ENCODE measurements at regions not wholly inside any gene's neighbourhood (a gene's known extent, or its start where the extent isn't known, plus 50 kb on each side); places are given as distances from the start of the nearest gene placed in this dataset.
"Not testable (repeated sequence)": the region's sequence is repeated elsewhere in the genome, so short reads cannot be mapped to it uniquely, and the experiment has no call there.

DNA sequence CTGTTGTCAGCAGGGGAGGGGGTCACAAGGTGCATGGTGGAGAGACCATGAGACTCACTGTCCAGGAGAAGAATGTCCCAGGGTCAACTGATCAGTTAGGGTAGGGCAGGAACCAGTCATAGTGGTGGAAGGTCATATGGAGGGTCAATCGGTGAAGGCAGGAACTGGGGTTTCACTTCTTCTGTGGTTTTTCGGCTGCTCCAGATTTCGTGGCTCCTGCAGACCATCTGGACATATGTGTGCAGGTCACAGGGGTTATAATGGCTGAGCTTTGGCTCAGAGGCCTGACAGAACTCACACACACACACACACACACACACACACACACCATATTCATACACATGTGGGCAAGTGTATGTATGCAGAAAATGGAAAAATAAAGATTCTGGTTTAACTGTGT, 502.0 kb upstream of the ROBO2 start:
- POLR2A ChIA-PET; H3K36me3 ChIP-seq (ENCODE audit: control insufficient read depth in 2 of 2, extremely low read depth in 1 of 2, insufficient read depth in 1 of 2, low read length in 1 of 2); ATAC-seq (replicated peaks in 1 of 4); DNase-seq; H3K4me3 Mint-ChIP-seq; H3K4me1 Mint-ChIP-seq; H3K4me1 ChIP-seq (ENCODE audit: control insufficient read depth in 1 of 2, extremely low read depth in 1 of 2, insufficient read depth in 2 of 2, low read length in 2 of 2); CTCF ChIA-PET; H3K9me3 ChIP-seq; H3K27me3 Mint-ChIP-seq; H3K4me3 ChIP-seq (ENCODE audit: control insufficient read depth in 1 of 2, extremely low read depth in 1 of 2, low read length in 1 of 2); H3K36me3 Mint-ChIP-seq; H3K27ac ChIP-seq (ENCODE audit: low read length); H3K27me3 ChIP-seq (replicated peaks in 1 of 2; ENCODE audit: control insufficient read depth in 2 of 2, extremely low read depth in 1 of 2, insufficient read depth in 2 of 2, low read length in 1 of 2); H3K27ac Mint-ChIP-seq: not testable (repeated sequence)
- no CpG with 5 or more reads among the region's 3 CpGs for WGBS (ENCODE audit: insufficient coverage)
- peaks cover 20 to 38% (median 28%) of the 10 kb centered on the region in 3 donors for H3K9me3 Mint-ChIP-seq

GRCh38 chr3:76547674-76548073, 492.2 kb upstream of the ROBO2 start:
- no peak overlapping the region for H3K27ac ChIP-seq (ENCODE audit: low read length)
- WGBS (ENCODE audit: insufficient coverage) = no CpG with 5 or more reads among the region's 2 CpGs
- Mint-ChIP-seq H3K4me3 (no peak overlapping the region), H3K36me3 (no peaks in the 10 kb centered on the region), H3K27me3 (no peaks in the 10 kb centered on the region), H3K27ac (no peak overlapping the region), H3K4me1 (no peaks in the 10 kb centered on the region), H3K9me3 (peaks cover 5 to 14% (median 7%) of the 10 kb centered on the region in 3 donors)
- no peaks in the 10 kb centered on the region for H3K27me3 ChIP-seq (replicated peaks in 1 of 2; ENCODE audit: control insufficient read depth in 2 of 2, extremely low read depth in 1 of 2, insufficient read depth in 2 of 2, low read length in 1 of 2)
- no peaks in the 10 kb centered on the region for H3K4me1 ChIP-seq (ENCODE audit: control insufficient read depth in 1 of 2, extremely low read depth in 1 of 2, insufficient read depth in 2 of 2, low read length in 2 of 2)
- POLR2A ChIA-PET = no interaction called here
- CTCF ChIA-PET = no interaction called here
- no peaks in the 10 kb centered on the region for H3K36me3 ChIP-seq (ENCODE audit: control insufficient read depth in 2 of 2, extremely low read depth in 1 of 2, insufficient read depth in 1 of 2, low read length in 1 of 2)
- no peak overlapping the region for H3K4me3 ChIP-seq (ENCODE audit: control insufficient read depth in 1 of 2, extremely low read depth in 1 of 2, low read length in 1 of 2)
- DNase-seq = no peak
- no peak for ATAC-seq (replicated peaks in 1 of 4)
- no peaks in the 10 kb centered on the region for H3K9me3 ChIP-seq

GRCh38 chr3:76550522-76551201, 489.2 kb upstream of the ROBO2 start:
- DNase-seq = no peak
- H3K36me3 Mint-ChIP-seq = no peaks in the 10 kb centered on the region
- peaks cover 6 to 8% (median 8%) of the 10 kb centered on the region in 3 donors for H3K9me3 Mint-ChIP-seq
- H3K27ac Mint-ChIP-seq = no peak overlapping the region
- no peaks in the 10 kb centered on the region for H3K36me3 ChIP-seq (ENCODE audit: control insufficient read depth in 2 of 2, extremely low read depth in 1 of 2, insufficient read depth in 1 of 2, low read length in 1 of 2)
- H3K9me3 ChIP-seq = no peaks in the 10 kb centered on the region
- no peaks in the 10 kb centered on the region for H3K27me3 Mint-ChIP-seq
- H3K4me1 Mint-ChIP-seq = no peaks in the 10 kb centered on the region
- H3K4me3 Mint-ChIP-seq = no peak overlapping the region
- CTCF ChIA-PET = no interaction called here
- no peaks in the 10 kb centered on the region for H3K4me1 ChIP-seq (ENCODE audit: control insufficient read depth in 1 of 2, extremely low read depth in 1 of 2, insufficient read depth in 2 of 2, low read length in 2 of 2)
- POLR2A ChIA-PET = interaction anchor here in 1 of 2 donors (0.6 kb wide), 1 partner anchor 607 kb away, joined by 3 read pairs; no protein-coding TSS in a partner anchor
- no peak overlapping the region for H3K4me3 ChIP-seq (ENCODE audit: control insufficient read depth in 1 of 2, extremely low read depth in 1 of 2, low read length in 1 of 2)
- no peak for ATAC-seq (replicated peaks in 1 of 4)
- no peaks in the 10 kb centered on the region for H3K27me3 ChIP-seq (replicated peaks in 1 of 2; ENCODE audit: control insufficient read depth in 2 of 2, extremely low read depth in 1 of 2, insufficient read depth in 2 of 2, low read length in 1 of 2)
- H3K27ac ChIP-seq (ENCODE audit: low read length) = no peak overlapping the region
- 69% methylated on average over 7 of the region's 7 CpGs for WGBS (ENCODE audit: insufficient coverage)

DNA sequence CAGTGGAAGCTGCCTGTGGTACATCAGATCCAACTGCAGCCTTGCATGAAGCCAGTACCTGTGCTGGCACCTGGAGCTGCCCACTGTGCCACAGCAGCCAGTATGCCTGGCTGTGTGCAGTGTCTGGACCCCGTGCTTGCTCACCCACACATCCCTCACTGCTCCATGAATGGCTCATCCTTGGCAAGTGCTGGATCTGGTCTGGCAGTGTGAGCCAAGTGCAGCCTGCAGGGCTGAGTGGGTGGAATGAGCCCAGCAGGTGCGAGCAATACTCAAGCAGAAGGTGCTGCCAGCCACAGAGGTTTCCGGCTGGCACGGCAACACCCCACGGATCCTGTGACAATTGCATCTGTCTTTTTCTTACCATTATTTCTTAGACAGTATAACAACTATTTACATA, 488.2 kb upstream of the ROBO2 start:
- no peaks in the 10 kb centered on the region for H3K36me3 ChIP-seq (ENCODE audit: control insufficient read depth in 2 of 2, extremely low read depth in 1 of 2, insufficient read depth in 1 of 2, low read length in 1 of 2)
- Mint-ChIP-seq H3K27ac (no peak overlapping the region), H3K36me3 (no peaks in the 10 kb centered on the region), H3K4me1 (no peaks in the 10 kb centered on the region), H3K9me3 (peaks cover 5 to 8% (median 6%) of the 10 kb centered on the region in 3 donors), H3K4me3 (no peak overlapping the region), H3K27me3 (no peaks in the 10 kb centered on the region)
- ATAC-seq (replicated peaks in 1 of 4) (no peak), DNase-seq (no peak)
- ChIA-PET POLR2A (interaction anchor here in 1 of 2 donors (0.7 kb wide), 1 partner anchor 9 kb away, joined by 3 read pairs; no protein-coding TSS in a partner anchor), CTCF (no interaction called here)
- H3K27me3 ChIP-seq (replicated peaks in 1 of 2; ENCODE audit: control insufficient read depth in 2 of 2, extremely low read depth in 1 of 2, insufficient read depth in 2 of 2, low read length in 1 of 2) = no peaks in the 10 kb centered on the region
- no peak overlapping the region for H3K27ac ChIP-seq (ENCODE audit: low read length)
- H3K4me1 ChIP-seq (ENCODE audit: control insufficient read depth in 1 of 2, extremely low read depth in 1 of 2, insufficient read depth in 2 of 2, low read length in 2 of 2) = no peaks in the 10 kb centered on the region
- 78% methylated on average over 1 of the region's 5 CpGs for WGBS (ENCODE audit: insufficient coverage)
- no peaks in the 10 kb centered on the region for H3K9me3 ChIP-seq
- no peak overlapping the region for H3K4me3 ChIP-seq (ENCODE audit: control insufficient read depth in 1 of 2, extremely low read depth in 1 of 2, low read length in 1 of 2)

DNA sequence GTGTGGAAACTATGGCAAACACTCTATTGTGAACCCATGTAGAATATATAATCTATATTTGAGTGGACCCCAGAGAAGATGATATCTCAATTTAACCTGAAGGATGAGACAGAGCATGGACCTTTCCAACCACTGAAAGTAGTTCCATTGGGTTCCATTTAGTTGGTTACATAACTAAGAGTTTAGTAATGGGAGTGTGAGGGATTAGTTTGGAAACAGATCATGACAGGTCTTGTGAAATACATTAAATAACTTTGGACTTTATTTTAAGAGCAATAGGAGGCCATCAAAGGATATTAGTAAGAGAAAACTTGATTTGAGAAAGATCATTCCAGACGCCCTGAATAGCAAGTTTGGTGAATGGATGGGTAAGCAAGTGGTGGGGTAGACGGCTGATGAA, 487.2 kb upstream of the ROBO2 start:
- POLR2A ChIA-PET = no interaction called here
- Histone ChIP-seq H3K4me3 (ENCODE audit: control insufficient read depth in 1 of 2, extremely low read depth in 1 of 2, low read length in 1 of 2) (no peak overlapping the region), H3K27ac (ENCODE audit: low read length) (no peak overlapping the region), H3K4me1 (ENCODE audit: control insufficient read depth in 1 of 2, extremely low read depth in 1 of 2, insufficient read depth in 2 of 2, low read length in 2 of 2) (no peaks in the 10 kb centered on the region), H3K27me3 (replicated peaks in 1 of 2; ENCODE audit: control insufficient read depth in 2 of 2, extremely low read depth in 1 of 2, insufficient read depth in 2 of 2, low read length in 1 of 2) (no peaks in the 10 kb centered on the region), H3K36me3 (ENCODE audit: control insufficient read depth in 2 of 2, extremely low read depth in 1 of 2, insufficient read depth in 1 of 2, low read length in 1 of 2) (no peaks in the 10 kb centered on the region), H3K9me3 (no peaks in the 10 kb centered on the region)
- no peak overlapping the region for H3K4me3 Mint-ChIP-seq
- 83% methylated on average over 1 of the region's 2 CpGs for WGBS (ENCODE audit: insufficient coverage)
- H3K9me3 Mint-ChIP-seq = peaks cover 6 to 8% (median 7%) of the 10 kb centered on the region in 3 donors
- no peaks in the 10 kb centered on the region for H3K36me3 Mint-ChIP-seq
- CTCF ChIA-PET = interaction anchor here in 1 of 2 donors (0.6 kb wide), 1 partner anchor 8 kb away, joined by 3 read pairs; no protein-coding TSS in a partner anchor
- no peak for ATAC-seq (replicated peaks in 1 of 4)
- no peak for DNase-seq
- no peaks in the 10 kb centered on the region for H3K27me3 Mint-ChIP-seq
- H3K4me1 Mint-ChIP-seq = no peaks in the 10 kb centered on the region
- H3K27ac Mint-ChIP-seq = no peak overlapping the region

DNA sequence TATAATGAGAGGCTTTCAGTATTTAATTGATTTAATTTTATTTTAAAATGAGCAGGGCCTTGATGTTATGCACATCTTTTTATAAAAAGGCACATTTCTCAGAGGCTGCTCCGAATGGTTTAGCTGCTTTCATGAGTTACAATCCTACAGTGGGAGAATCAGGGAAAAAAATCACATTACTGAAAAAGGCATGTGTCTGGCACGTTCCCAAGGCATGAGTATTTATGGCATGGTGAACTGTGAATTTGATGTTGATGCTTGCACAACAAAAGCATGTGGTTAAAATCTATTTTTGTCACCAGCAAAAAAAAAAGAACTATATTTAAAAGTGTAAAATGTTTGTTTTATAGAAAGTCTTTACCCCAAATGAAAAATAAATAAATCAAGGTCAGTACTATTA, 485.2 kb upstream of the ROBO2 start:
- Histone ChIP-seq H3K4me3 (ENCODE audit: control insufficient read depth in 1 of 2, extremely low read depth in 1 of 2, low read length in 1 of 2) (no peak overlapping the region), H3K9me3 (no peaks in the 10 kb centered on the region), H3K27ac (ENCODE audit: low read length) (no peak overlapping the region), H3K4me1 (ENCODE audit: control insufficient read depth in 1 of 2, extremely low read depth in 1 of 2, insufficient read depth in 2 of 2, low read length in 2 of 2) (no peaks in the 10 kb centered on the region), H3K36me3 (ENCODE audit: control insufficient read depth in 2 of 2, extremely low read depth in 1 of 2, insufficient read depth in 1 of 2, low read length in 1 of 2) (no peaks in the 10 kb centered on the region), H3K27me3 (replicated peaks in 1 of 2; ENCODE audit: control insufficient read depth in 2 of 2, extremely low read depth in 1 of 2, insufficient read depth in 2 of 2, low read length in 1 of 2) (no peaks in the 10 kb centered on the region)
- Mint-ChIP-seq H3K27me3 (no peaks in the 10 kb centered on the region), H3K36me3 (no peaks in the 10 kb centered on the region), H3K4me3 (no peak overlapping the region), H3K4me1 (no peaks in the 10 kb centered on the region), H3K27ac (no peak overlapping the region), H3K9me3 (peaks cover 4 to 10% (median 7%) of the 10 kb centered on the region in 3 donors)
- POLR2A ChIA-PET = no interaction called here
- ATAC-seq (replicated peaks in 1 of 4) (no peak), DNase-seq (no peak)
- CTCF ChIA-PET = no interaction called here
- WGBS (ENCODE audit: insufficient coverage) = no CpG with 5 or more reads among the region's 2 CpGs
